HEK293 (cell line): ENCODE measurements at regions not wholly inside any gene's neighbourhood (a gene's known extent, or its start where the extent isn't known, plus 50 kb on each side); places are given as distances from the start of the nearest gene placed in this dataset.

ENCODE experiments used
- CTCF ChIA-PET: fragments of 350-600 bp; formaldehyde crosslinking; extraction: SDS; loops from one replicate; lab custom pipeline; 2021; ENCODE audit warnings: antibody characterized with exemption; lab: Yijun Ruan, JAX
- POLR2A ChIA-PET: fragments of 300-600 bp; formaldehyde crosslinking; extraction: SDS; loops from one replicate; lab custom pipeline; 2020; ENCODE audit warnings: antibody characterized with exemption, inconsistent platforms; lab: Yijun Ruan, JAX
- H3K27ac ChIP-seq: fragments of 200-500 bp; sonication (Bioruptor generic); 2 replicates; pipeline ENCODE4 v1.5.1; 2014; ENCODE audit warnings: low read depth, low read length, control low read depth, inconsistent platforms; ENCODE audit errors: extremely low read depth
- H3K36me3 ChIP-seq, 2 experiments: fragments of 200-500 bp in 1 of 2; sonication (Bioruptor generic) in 1 of 2; 1 replicate in 1 of 2; 2 replicates in 1 of 2; pipeline ENCODE4 v1.5.1; 2014 to 2017; ENCODE audit warnings: inconsistent platforms in 2 of 2, low read length in 2 of 2; ENCODE audit not compliant: control insufficient read depth in 2 of 2, insufficient read depth in 1 of 2
- H3K4me1 ChIP-seq: fragments of 200-500 bp; sonication (Bioruptor generic); 2 replicates; pipeline ENCODE4 v1.5.1; 2014; ENCODE audit warnings: mild to moderate bottlenecking, low read length, inconsistent platforms; ENCODE audit not compliant: control insufficient read depth, insufficient read depth
- H3K4me3 ChIP-seq: 2 replicates; pipeline ENCODE4 v1.5.1; 2011; ENCODE audit warnings: low read depth, mild to moderate bottlenecking, control low read depth, low read length, moderate library complexity
- H3K9me3 ChIP-seq: fragments of 200-500 bp; sonication (Bioruptor generic); 2 replicates; pipeline ENCODE4 v1.5.1; 2014; ENCODE audit warnings: low read depth, low read length, inconsistent platforms; ENCODE audit not compliant: control insufficient read depth, insufficient read depth
- BCL6B ChIP-seq: fragments of 450-650 bp; formaldehyde crosslinking; IDR thresholded peaks from 2 replicates; pipeline ENCODE4 v1.5.1; 2017; ENCODE audit warnings: missing biosample characterization, missing genetic modification characterization
- GLIS1 ChIP-seq: fragments of 450-650 bp; formaldehyde crosslinking; IDR thresholded peaks from 2 replicates; pipeline ENCODE4 v1.5.1; 2016; ENCODE audit warnings: missing biosample characterization, missing genetic modification characterization
- KLF7 ChIP-seq: fragments of 450-650 bp; formaldehyde crosslinking; IDR thresholded peaks from 2 replicates; pipeline ENCODE4 v1.5.1; 2016; ENCODE audit warnings: missing biosample characterization, missing genetic modification characterization, borderline replicate concordance
- PATZ1 ChIP-seq: fragments of 450-650 bp; formaldehyde crosslinking; IDR thresholded peaks from 2 replicates; pipeline ENCODE4 v1.5.1; 2016; ENCODE audit warnings: missing biosample characterization, missing genetic modification characterization
- PRDM10 ChIP-seq: fragments of 450-650 bp; formaldehyde crosslinking; IDR thresholded peaks from 2 replicates; pipeline ENCODE4 v1.5.1; 2016; ENCODE audit warnings: missing biosample characterization, missing genetic modification characterization
- RBAK ChIP-seq: fragments of 450-650 bp; formaldehyde crosslinking; IDR thresholded peaks from 2 replicates; pipeline ENCODE4 v1.5.1; 2016; ENCODE audit warnings: missing biosample characterization, missing genetic modification characterization
- ZBTB11 ChIP-seq: fragments of 450-650 bp; formaldehyde crosslinking; conservative IDR thresholded peaks from 2 replicates; pipeline ENCODE4 v1.5.1; 2016; ENCODE audit warnings: low read depth, missing biosample characterization, missing genetic modification characterization
- ZBTB17 ChIP-seq: fragments of 450-650 bp; formaldehyde crosslinking; IDR thresholded peaks from 2 replicates; pipeline ENCODE4 v1.5.1; 2016; ENCODE audit warnings: missing biosample characterization, missing genetic modification characterization
- ZBTB48 ChIP-seq: fragments of 450-650 bp; formaldehyde crosslinking; IDR thresholded peaks from 2 replicates; pipeline ENCODE4 v1.5.1; 2016; ENCODE audit warnings: missing biosample characterization, missing genetic modification characterization
- ZFP3 ChIP-seq: fragments of 450-650 bp; formaldehyde crosslinking; IDR thresholded peaks from 2 replicates; pipeline ENCODE4 v1.5.1; 2016; ENCODE audit warnings: low read depth, missing biosample characterization, missing genetic modification characterization
- ZNF133 ChIP-seq: fragments of 450-650 bp; formaldehyde crosslinking; IDR thresholded peaks from 2 replicates; pipeline ENCODE4 v1.5.1; 2016; ENCODE audit warnings: missing biosample characterization, missing genetic modification characterization
- ZNF184 ChIP-seq: fragments of 450-650 bp; IDR thresholded peaks from 2 replicates; pipeline ENCODE4 v1.5.1; 2018; ENCODE audit warnings: missing biosample characterization, mild to moderate bottlenecking, missing genetic modification characterization
- ZNF2 ChIP-seq: fragments of 450-650 bp; formaldehyde crosslinking; IDR thresholded peaks from 2 replicates; pipeline ENCODE4 v1.5.1; 2016; ENCODE audit warnings: missing biosample characterization, missing genetic modification characterization
- ZNF24 ChIP-seq: fragments of 450-650 bp; formaldehyde crosslinking; IDR thresholded peaks from 2 replicates; pipeline ENCODE4 v1.5.1; 2016; ENCODE audit warnings: missing biosample characterization, missing genetic modification characterization
- ZNF248 ChIP-seq: fragments of 450-650 bp; formaldehyde crosslinking; IDR thresholded peaks from 2 replicates; pipeline ENCODE4 v1.5.1; 2017; ENCODE audit warnings: missing biosample characterization, missing genetic modification characterization
- ZNF280C ChIP-seq: fragments of 450-650 bp; formaldehyde crosslinking; IDR thresholded peaks from 2 replicates; pipeline ENCODE4 v1.5.1; 2016; ENCODE audit warnings: missing biosample characterization, missing genetic modification characterization
- ZNF292 ChIP-seq: fragments of 450-650 bp; formaldehyde crosslinking; IDR thresholded peaks from 2 replicates; pipeline ENCODE4 v1.5.1; 2016; ENCODE audit warnings: low read depth, missing biosample characterization, missing genetic modification characterization, borderline replicate concordance
- ZNF398 ChIP-seq: fragments of 450-650 bp; formaldehyde crosslinking; IDR thresholded peaks from 2 replicates; pipeline ENCODE4 v1.5.1; 2017; ENCODE audit warnings: missing biosample characterization, missing genetic modification characterization
- ZNF658 ChIP-seq: fragments of 450-650 bp; formaldehyde crosslinking; IDR thresholded peaks from 2 replicates; pipeline ENCODE4; 2016; ENCODE audit warnings: missing biosample characterization, missing genetic modification characterization
- ZNF704 ChIP-seq: fragments of 450-650 bp; formaldehyde crosslinking; IDR thresholded peaks from 2 replicates; pipeline ENCODE4 v1.5.1; 2016; ENCODE audit warnings: missing biosample characterization, missing genetic modification characterization

- H3K36me3 ChIP-seq: no peaks in the 10 kb centered on the region
- CTCF ChIA-PET: no interaction called here
- POLR2A ChIA-PET: no interaction called here
- H3K9me3 ChIP-seq: no peaks in the 10 kb centered on the region
- TF ChIP-seq PRDM10 (tag by site-specific recombination): no peak
- TF ChIP-seq ZFP3 (tag by site-specific recombination): no peak
- no peak for TF ChIP-seq ZNF184 (tag by site-specific recombination)
- no peak for TF ChIP-seq ZNF248
- no peak for TF ChIP-seq GLIS1 (tag by site-specific recombination)
- no peak for TF ChIP-seq ZNF280C (tag by site-specific recombination)
- no peak for TF ChIP-seq KLF7 (tag by site-specific recombination)
- no peak overlapping the region for H3K4me3 ChIP-seq
- no peaks in the 10 kb centered on the region for H3K4me1 ChIP-seq
- H3K27ac ChIP-seq: no peak overlapping the region
These were observed 1046.2 kb downstream of the AMY1C start for GRCh38 chr1:104795931-104796330.

- H3K36me3 ChIP-seq: no peaks in the 10 kb centered on the region
- ChIA-PET CTCF (no interaction called here), POLR2A (no interaction called here)
- no peak overlapping the region for H3K4me3 ChIP-seq
- H3K27ac ChIP-seq: no peak overlapping the region
- no peaks in the 10 kb centered on the region for H3K4me1 ChIP-seq
- H3K9me3 ChIP-seq: no peaks in the 10 kb centered on the region
- TF ChIP-seq BCL6B (tag by site-specific recombination): no peak
- no peak for TF ChIP-seq ZBTB17 (tag by site-specific recombination)
- TF ChIP-seq ZBTB11 (tag by site-specific recombination): no peak
- TF ChIP-seq ZNF292 (tag by site-specific recombination): no peak
- no peak for TF ChIP-seq ZNF704 (tag by site-specific recombination)
- TF ChIP-seq ZNF398: no peak
- no peak for TF ChIP-seq ZBTB48 (tag by site-specific recombination)
- TF ChIP-seq ZNF24 (tag by site-specific recombination): no peak
- TF ChIP-seq PATZ1 (tag by site-specific recombination): no peak
- no peak for TF ChIP-seq ZNF133
- no peak for TF ChIP-seq ZNF2 (tag by site-specific recombination)
- TF ChIP-seq RBAK (tag by site-specific recombination): no peak
- no peak for TF ChIP-seq ZNF658 (tag by site-specific recombination)
These were observed 1048.3 kb downstream of the AMY1C start for GRCh38 chr1:104797982-104798381.
